SKM-1 treated with dmso at 0.1 percent for 144 hours (cell line): ENCODE measurements at regions not wholly inside any gene's neighbourhood (a gene's known extent, or its start where the extent isn't known, plus 50 kb on each side); places are given as distances from the start of the nearest gene placed in this dataset.

Experiments
- DNase-seq: peaks from one replicate; lab custom pipeline; 2025; ENCODE audit not compliant: unreplicated experiment; lab: John Stamatoyannopoulos, UW

- no peak for DNase-seq
Measured at GRCh38 chr7:69545175-69545574, 53.1 kb upstream of the AUTS2 start.
